Mesendoderm (in vitro differentiated cells): ENCODE measurements at regions not wholly inside any gene's neighbourhood (a gene's known extent, or its start where the extent isn't known, plus 50 kb on each side); places are given as distances from the start of the nearest gene placed in this dataset.

Source experiments
- DNase-seq: peaks from one replicate; pipeline ENCODE4 v3.0.0; 2013
- H2AK5ac ChIP-seq: 2 replicates; pipeline ENCODE4 v1.6.1; 2013; ENCODE audit warnings: low read length, inconsistent platforms
- H2BK120ac ChIP-seq: 2 replicates; pipeline ENCODE4 v1.6.1; 2013; ENCODE audit warnings: low read depth, mild to moderate bottlenecking, low read length, moderate library complexity, mixed read lengths
- H2BK15ac ChIP-seq: replicated peaks from 2 replicates; pipeline ENCODE4 v1.6.1; 2013; ENCODE audit warnings: low read depth, mild to moderate bottlenecking, moderate library complexity
- H2BK5ac ChIP-seq: 2 replicates; pipeline ENCODE4 v1.6.1; 2013; ENCODE audit warnings: low read length, inconsistent platforms
- H3K18ac ChIP-seq: 2 replicates; pipeline ENCODE4 v1.6.1; 2013; ENCODE audit warnings: mild to moderate bottlenecking, low read length, mixed read lengths
- H3K23ac ChIP-seq: one replicate; pipeline ENCODE4 v1.6.1; 2013; ENCODE audit warnings: low read length
- H3K27ac ChIP-seq: 2 replicates; pipeline ENCODE4 v1.5.1; 2013; ENCODE audit warnings: low read depth, mild to moderate bottlenecking, inconsistent platforms, low read length, moderate library complexity
- H3K27me3 ChIP-seq: 2 replicates; pipeline ENCODE4 v1.6.1; 2013; ENCODE audit warnings: low read length, control low read depth, mild to moderate bottlenecking, inconsistent platforms; ENCODE audit not compliant: insufficient read depth, poor library complexity
- H3K36me3 ChIP-seq: 2 replicates; pipeline ENCODE4 v1.6.1; 2013; ENCODE audit warnings: low read length, inconsistent platforms; ENCODE audit not compliant: control insufficient read depth, insufficient read depth
- H3K4ac ChIP-seq: one replicate; pipeline ENCODE4 v1.6.1; 2013; ENCODE audit warnings: low read depth, mild to moderate bottlenecking, low read length, moderate library complexity
- H3K4me1 ChIP-seq: 2 replicates; pipeline ENCODE4 v1.6.1; 2013; ENCODE audit warnings: low read depth, low read length, inconsistent platforms; ENCODE audit not compliant: control insufficient read depth
- H3K4me2 ChIP-seq: 2 replicates; pipeline ENCODE4 v1.6.1; 2013; ENCODE audit warnings: low read length
- H3K4me3 ChIP-seq: 2 replicates; pipeline ENCODE4 v1.5.1; 2013; ENCODE audit warnings: mild to moderate bottlenecking, low read length
- H3K56ac ChIP-seq: one replicate; pipeline ENCODE4 v1.6.1; 2013; ENCODE audit warnings: low read length
- H3K79me1 ChIP-seq: 2 replicates; pipeline ENCODE4 v1.6.1; 2013; ENCODE audit warnings: low read length, inconsistent platforms
- H3K79me2 ChIP-seq: 2 replicates; pipeline ENCODE4 v1.6.1; 2013; ENCODE audit warnings: mild to moderate bottlenecking, low read length; ENCODE audit not compliant: control insufficient read depth, insufficient read depth
- H3K9ac ChIP-seq: 2 replicates; pipeline ENCODE4 v1.6.1; 2013; ENCODE audit warnings: low read length, inconsistent platforms
- H4K5ac ChIP-seq: one replicate; pipeline ENCODE4 v1.6.1; 2013; ENCODE audit warnings: low read length
- H4K8ac ChIP-seq: one replicate; pipeline ENCODE4 v1.6.1; 2013; ENCODE audit warnings: low read depth, mild to moderate bottlenecking, control low read depth, low read length, moderate library complexity
- WGBS: extraction: QIAGEN DNeasy Blood & Tissue Kit; methylation state at CpG from one replicate; pipeline ENCODE4 v1.1.7; 2013; ENCODE audit warnings: low lambda C conversion rate, missing lambda C conversion rate; ENCODE audit not compliant: insufficient coverage; ENCODE audit errors: extremely low coverage; 5-methylcytosine and 5-hydroxymethylcytosine counted together

DNA sequence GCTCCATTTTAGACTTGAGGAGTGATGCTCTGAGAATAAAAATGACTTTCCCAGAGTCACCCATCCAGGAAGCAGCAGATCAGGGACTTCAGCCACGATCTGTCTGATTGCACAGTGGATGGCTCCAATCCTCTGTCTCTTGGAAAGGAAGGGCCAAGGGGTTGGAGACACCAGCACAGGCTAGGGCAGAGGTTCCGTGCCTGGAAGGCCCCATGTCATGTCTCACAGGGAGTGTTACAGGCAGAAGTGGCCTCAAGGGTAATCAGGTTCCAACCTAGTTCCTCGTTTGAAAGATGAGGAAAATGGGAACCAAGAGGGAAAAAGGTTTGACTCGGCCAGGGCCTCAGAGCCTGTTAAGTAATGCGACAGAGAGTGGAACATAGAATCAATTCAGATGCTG lies 160.0 kb downstream of the EFNB1 start:
- Histone ChIP-seq H3K9ac (no peak overlapping the region), H3K18ac (peak overlapping the region; percentile 40), H3K79me2 (no peaks in the 10 kb centered on the region), H4K5ac (no peak overlapping the region), H3K4ac (peak overlapping the region; percentile 27), H4K8ac (no peak overlapping the region), H3K27me3 (no peaks in the 10 kb centered on the region), H3K27ac (no peak overlapping the region), H3K4me1 (peaks cover 5% of the 10 kb centered on the region), H3K36me3 (no peaks in the 10 kb centered on the region), H2BK5ac (no peak overlapping the region), H2AK5ac (no peak overlapping the region), H2BK120ac (no peak overlapping the region), H3K56ac (no peak overlapping the region), H3K79me1 (no peaks in the 10 kb centered on the region), H3K23ac (no peak overlapping the region), H3K4me2 (no peak overlapping the region), H3K4me3 (no peak overlapping the region), H2BK15ac (no peak overlapping the region)
- DNase-seq: no peak
- no CpG with 5 or more reads among the region's 5 CpGs for WGBS

- H2AK5ac ChIP-seq: no peak overlapping the region
- H3K4me3 ChIP-seq: no peak overlapping the region
- no peak overlapping the region for H3K18ac ChIP-seq
- H3K36me3 ChIP-seq: no peaks in the 10 kb centered on the region
- no peak overlapping the region for H3K23ac ChIP-seq
- no peak overlapping the region for H2BK120ac ChIP-seq
- H3K9ac ChIP-seq: no peak overlapping the region
- no peak overlapping the region for H2BK5ac ChIP-seq
- no peaks in the 10 kb centered on the region for H3K79me1 ChIP-seq
- no peak overlapping the region for H2BK15ac ChIP-seq
- no peak overlapping the region for H3K27ac ChIP-seq
- H4K5ac ChIP-seq: no peak overlapping the region
- no peaks in the 10 kb centered on the region for H3K79me2 ChIP-seq
- H3K56ac ChIP-seq: peak overlapping the region; percentile 37
- H3K4ac ChIP-seq: no peak overlapping the region
- H3K27me3 ChIP-seq: no peaks in the 10 kb centered on the region
- H3K4me2 ChIP-seq: no peak overlapping the region
- WGBS: no CpG with 5 or more reads among the region's 8 CpGs
- H4K8ac ChIP-seq: no peak overlapping the region
- H3K4me1 ChIP-seq: peaks cover 3% of the 10 kb centered on the region
- DNase-seq: peak; percentile 21
These were observed 156.4 kb downstream of the EFNB1 start for GRCh38 chrX:68985135-68985755.

GRCh38 chrX:68983004-68983857 lies 154.4 kb downstream of the EFNB1 start:
- Histone ChIP-seq H3K18ac (no peak overlapping the region), H3K79me1 (no peaks in the 10 kb centered on the region), H3K27ac (no peak overlapping the region), H4K5ac (no peak overlapping the region), H2BK120ac (no peak overlapping the region), H3K36me3 (no peaks in the 10 kb centered on the region), H3K9ac (no peak overlapping the region), H3K23ac (no peak overlapping the region), H2AK5ac (no peak overlapping the region), H3K4me1 (peaks cover 2% of the 10 kb centered on the region), H2BK15ac (no peak overlapping the region), H4K8ac (no peak overlapping the region), H3K56ac (no peak overlapping the region), H2BK5ac (no peak overlapping the region), H3K27me3 (no peaks in the 10 kb centered on the region), H3K4ac (no peak overlapping the region), H3K4me3 (no peak overlapping the region), H3K4me2 (no peak overlapping the region), H3K79me2 (no peaks in the 10 kb centered on the region)
- DNase-seq: no peak
- no CpG with 5 or more reads among the region's 3 CpGs for WGBS

- H3K4ac ChIP-seq: no peak overlapping the region
- no peak overlapping the region for H3K9ac ChIP-seq
- H4K5ac ChIP-seq: no peak overlapping the region
- H2BK120ac ChIP-seq: no peak overlapping the region
- H2AK5ac ChIP-seq: no peak overlapping the region
- H3K4me2 ChIP-seq: no peak overlapping the region
- no peaks in the 10 kb centered on the region for H3K79me1 ChIP-seq
- no peak overlapping the region for H3K27ac ChIP-seq
- no CpG with 5 or more reads among the region's 5 CpGs for WGBS
- H2BK5ac ChIP-seq: no peak overlapping the region
- H3K27me3 ChIP-seq: no peaks in the 10 kb centered on the region
- H3K36me3 ChIP-seq: no peaks in the 10 kb centered on the region
- H3K23ac ChIP-seq: no peak overlapping the region
- no peak overlapping the region for H3K4me3 ChIP-seq
- no peak overlapping the region for H3K18ac ChIP-seq
- no peak for DNase-seq
- H4K8ac ChIP-seq: no peak overlapping the region
- H2BK15ac ChIP-seq: no peak overlapping the region
- H3K4me1 ChIP-seq: peaks cover 4% of the 10 kb centered on the region
- no peak overlapping the region for H3K56ac ChIP-seq
- no peaks in the 10 kb centered on the region for H3K79me2 ChIP-seq
These were observed 153.7 kb downstream of the EFNB1 start for GRCh38 chrX:68982476-68982875.

- Histone ChIP-seq H3K79me2 (no peaks in the 10 kb centered on the region), H3K18ac (no peak overlapping the region), H3K56ac (no peak overlapping the region), H3K4me1 (peaks cover 4% of the 10 kb centered on the region), H3K79me1 (no peaks in the 10 kb centered on the region), H4K5ac (no peak overlapping the region), H3K4me2 (no peak overlapping the region), H4K8ac (no peak overlapping the region), H3K4me3 (no peak overlapping the region), H3K36me3 (no peaks in the 10 kb centered on the region), H2BK5ac (no peak overlapping the region), H2AK5ac (no peak overlapping the region), H2BK120ac (no peak overlapping the region), H3K4ac (no peak overlapping the region), H3K23ac (no peak overlapping the region), H2BK15ac (no peak overlapping the region), H3K27me3 (no peaks in the 10 kb centered on the region), H3K27ac (no peak overlapping the region), H3K9ac (no peak overlapping the region)
- WGBS: no CpG with 5 or more reads among the region's 9 CpGs
- DNase-seq: no peak
These were observed 152.2 kb downstream of the EFNB1 start for GRCh38 chrX:68980906-68981616.
